PC-9 (cell line): ENCODE measurements at regions not wholly inside any gene's neighbourhood (a gene's known extent, or its start where the extent isn't known, plus 50 kb on each side); places are given as distances from the start of the nearest gene placed in this dataset.

ENCODE experiments used
- BruUV-seq: library from RNA; stranded (reverse); fragments of 400-500 nt; replicated peaks from 2 replicates; lab custom pipeline; 2021; lab: Mats Ljungman, UMichigan
- CTCF ChIA-PET: fragments of 300-600 bp; sonication (Branson Sonifier 250); formaldehyde crosslinking; loops from one replicate; lab custom pipeline; 2022; ENCODE audit warnings: antibody characterized with exemption; lab: Charles Lee
- POLR2A ChIA-PET: fragments of 300-600 bp; sonication (Branson Sonifier 250); formaldehyde crosslinking; loops from one replicate; lab custom pipeline; 2022; ENCODE audit warnings: antibody characterized with exemption; ENCODE audit not compliant: unreplicated experiment; lab: Charles Lee
- DNase-seq, 2 experiments: peaks; one replicate each; pipeline versions ENCODE4 v3.0.0 to v3.0.0-alpha.2; 2015 to 2022; ENCODE audit warnings: mixed read lengths in 1 of 2
- H2AFZ ChIP-seq: fragments of 200-600 bp; sonication (generic); 2 replicates; pipeline ENCODE4 v1.8.1; 2017; ENCODE audit warnings: antibody characterized with exemption
- H3F3A ChIP-seq: fragments of 200-600 bp; sonication (generic); 2 replicates; pipeline ENCODE4 v1.8.1; 2017; ENCODE audit warnings: antibody characterized with exemption, mild to moderate bottlenecking, low read depth; ENCODE audit not compliant: insufficient read depth
- H3K27ac ChIP-seq: fragments of 200-600 bp; sonication (generic); 2 replicates; pipeline ENCODE4 v1.6.1; 2016; ENCODE audit warnings: mixed run types
- H3K27me3 ChIP-seq: fragments of 200-600 bp; sonication (generic); 2 replicates; pipeline ENCODE4 v1.6.1; 2016; ENCODE audit warnings: low read depth, mixed run types; ENCODE audit not compliant: insufficient read depth
- H3K36me3 ChIP-seq: fragments of 200-600 bp; sonication (generic); 2 replicates; pipeline ENCODE4 v1.6.1; 2016; ENCODE audit warnings: low read depth, mixed run types
- H3K4me1 ChIP-seq: fragments of 200-600 bp; sonication (generic); replicated peaks from 2 replicates; pipeline ENCODE4 v1.6.1; 2016; ENCODE audit warnings: mixed run types; ENCODE audit not compliant: insufficient read depth
- H3K4me2 ChIP-seq: fragments of 200-600 bp; sonication (generic); 2 replicates; pipeline ENCODE4 v1.6.1; 2017; ENCODE audit warnings: mixed run types
- H3K4me3 ChIP-seq: fragments of 200-600 bp; sonication (generic); 2 replicates; pipeline ENCODE4 v1.6.1; 2016; ENCODE audit warnings: mixed run types
- H3K79me2 ChIP-seq: fragments of 200-600 bp; sonication (generic); 2 replicates; pipeline ENCODE4 v1.6.1; 2017; ENCODE audit warnings: low read depth, mixed run types
- H3K9me2 ChIP-seq: fragments of 200-600 bp; sonication (generic); 2 replicates; pipeline ENCODE4 v1.8.1; 2017; ENCODE audit warnings: mild to moderate bottlenecking; ENCODE audit not compliant: insufficient read depth
- H3K9me3 ChIP-seq: fragments of 200-600 bp; sonication (generic); 2 replicates; pipeline ENCODE4 v1.8.1; 2016; ENCODE audit warnings: low read depth; ENCODE audit not compliant: insufficient read depth
- H4K20me1 ChIP-seq: fragments of 200-600 bp; sonication (generic); 2 replicates; pipeline ENCODE4 v1.8.1; 2017; ENCODE audit not compliant: insufficient read depth
- EZH2 ChIP-seq: fragments of 200-600 bp; sonication (generic); IDR thresholded peaks from 2 replicates; pipeline ENCODE4 v1.8.0; 2017; ENCODE audit warnings: antibody characterized with exemption, low read depth
- intact Hi-C: fragments of 100-400 bp; cut with micrococcal nuclease; formaldehyde crosslinking; loops from one replicate; pipeline ENCODE4 v1.10.0; 2022; ENCODE audit not compliant: unreplicated experiment
- TF ChIP-seq, protein P1 (sequence below): fragments of 200-600 bp; sonication (generic); conservative IDR thresholded peaks from 2 replicates; pipeline ENCODE4 v1.6.1; 2017; ENCODE audit warnings: mixed run types, antibody characterized with exemption, mild to moderate bottlenecking, moderate library complexity

DNA sequence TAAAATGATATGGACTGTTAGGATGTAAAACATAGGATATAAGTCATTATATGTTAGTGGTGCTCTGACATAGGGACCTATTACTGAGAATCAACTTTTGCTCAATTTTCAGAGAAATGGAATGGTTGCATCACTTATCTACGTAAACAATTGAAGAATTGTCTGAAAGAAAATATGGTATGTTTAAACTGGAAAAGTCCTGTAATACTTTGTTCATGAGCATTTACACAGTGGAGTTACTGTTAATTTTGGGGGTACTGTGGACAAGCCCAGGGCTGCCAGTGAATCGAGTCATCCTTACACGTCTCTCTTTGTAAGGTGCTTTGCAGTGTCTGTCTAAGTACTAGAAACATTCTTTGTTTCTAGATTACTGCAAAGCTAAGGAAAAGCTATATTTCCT, 152.0 kb downstream of the ZNF22 start:
- Histone ChIP-seq H3K27me3 (no peaks in the 10 kb centered on the region), H3K27ac (no peak overlapping the region), H3K79me2 (no peaks in the 10 kb centered on the region), H3K4me2 (no peak overlapping the region), H3K36me3 (no peaks in the 10 kb centered on the region), H3K9me3 (no peaks in the 10 kb centered on the region), H2AFZ (no peak overlapping the region), H3K9me2 (no peaks in the 10 kb centered on the region), H3K4me3 (no peak overlapping the region), H3K4me1 (no peaks in the 10 kb centered on the region), H3F3A (no peaks in the 10 kb centered on the region), H4K20me1 (no peaks in the 10 kb centered on the region)
- CTCF ChIA-PET = no interaction called here
- no TSS peak for BruUV-seq
- TF ChIP-seq, protein P1, sequence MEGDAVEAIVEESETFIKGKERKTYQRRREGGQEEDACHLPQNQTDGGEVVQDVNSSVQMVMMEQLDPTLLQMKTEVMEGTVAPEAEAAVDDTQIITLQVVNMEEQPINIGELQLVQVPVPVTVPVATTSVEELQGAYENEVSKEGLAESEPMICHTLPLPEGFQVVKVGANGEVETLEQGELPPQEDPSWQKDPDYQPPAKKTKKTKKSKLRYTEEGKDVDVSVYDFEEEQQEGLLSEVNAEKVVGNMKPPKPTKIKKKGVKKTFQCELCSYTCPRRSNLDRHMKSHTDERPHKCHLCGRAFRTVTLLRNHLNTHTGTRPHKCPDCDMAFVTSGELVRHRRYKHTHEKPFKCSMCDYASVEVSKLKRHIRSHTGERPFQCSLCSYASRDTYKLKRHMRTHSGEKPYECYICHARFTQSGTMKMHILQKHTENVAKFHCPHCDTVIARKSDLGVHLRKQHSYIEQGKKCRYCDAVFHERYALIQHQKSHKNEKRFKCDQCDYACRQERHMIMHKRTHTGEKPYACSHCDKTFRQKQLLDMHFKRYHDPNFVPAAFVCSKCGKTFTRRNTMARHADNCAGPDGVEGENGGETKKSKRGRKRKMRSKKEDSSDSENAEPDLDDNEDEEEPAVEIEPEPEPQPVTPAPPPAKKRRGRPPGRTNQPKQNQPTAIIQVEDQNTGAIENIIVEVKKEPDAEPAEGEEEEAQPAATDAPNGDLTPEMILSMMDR = no peak
- TF ChIP-seq EZH2 = no peak
- intact Hi-C loops = no loop called here
- POLR2A ChIA-PET = no interaction called here
- DNase-seq = no peak

DNA sequence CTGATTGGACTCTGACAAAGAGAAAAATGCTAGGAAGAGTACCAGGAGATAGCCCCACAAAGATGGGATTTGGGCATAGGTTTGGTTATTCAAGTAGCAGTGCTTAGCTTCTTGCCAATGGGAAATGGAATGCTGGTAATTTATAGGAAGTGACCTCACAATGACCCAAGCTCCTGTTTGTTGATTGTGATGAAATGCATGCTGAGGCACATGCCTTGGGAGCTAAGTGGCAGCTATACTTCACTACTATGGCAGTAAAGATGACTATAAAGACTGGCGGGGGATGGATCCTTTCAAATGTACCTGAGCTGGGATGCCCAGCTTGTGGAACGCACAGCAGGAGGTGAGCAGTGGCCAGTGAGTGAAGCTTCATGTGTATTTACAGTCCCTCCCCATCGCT, 153.8 kb downstream of the ZNF22 start:
- no peaks in the 10 kb centered on the region for H4K20me1 ChIP-seq
- H3K27me3 ChIP-seq = no peaks in the 10 kb centered on the region
- ChIA-PET CTCF (no interaction called here), POLR2A (no interaction called here)
- no TSS peak for BruUV-seq
- no peak overlapping the region for H3K27ac ChIP-seq
- TF ChIP-seq EZH2 = no peak
- TF ChIP-seq, protein P1 = no peak
- H2AFZ ChIP-seq = no peak overlapping the region
- H3K36me3 ChIP-seq = no peaks in the 10 kb centered on the region
- H3K9me3 ChIP-seq = no peaks in the 10 kb centered on the region
- intact Hi-C loops = no loop called here
- H3K79me2 ChIP-seq = no peaks in the 10 kb centered on the region
- H3F3A ChIP-seq = no peaks in the 10 kb centered on the region
- H3K4me1 ChIP-seq = no peaks in the 10 kb centered on the region
- no peaks in the 10 kb centered on the region for H3K9me2 ChIP-seq
- H3K4me3 ChIP-seq = no peak overlapping the region
- H3K4me2 ChIP-seq = no peak overlapping the region
- DNase-seq = no peak

DNA sequence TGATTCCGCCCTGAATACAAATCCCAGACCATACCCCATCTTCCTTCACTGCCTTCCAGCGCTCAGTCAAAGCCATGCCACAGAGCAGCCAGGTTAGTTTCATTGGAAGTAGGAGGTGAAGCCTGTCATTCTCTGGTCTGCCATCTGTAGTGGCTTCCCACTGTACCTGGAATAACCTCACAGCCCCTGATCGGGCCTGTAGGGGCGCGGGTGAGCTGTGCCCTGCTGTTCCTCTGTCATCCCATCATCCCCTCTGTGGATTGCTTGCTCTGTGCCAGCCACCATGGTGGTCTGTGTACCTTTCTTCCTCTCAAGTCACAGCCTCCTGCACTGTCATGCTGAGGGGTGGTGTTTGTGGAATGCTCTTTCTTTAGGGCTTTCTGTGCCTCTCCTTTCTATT, 155.1 kb downstream of the ZNF22 start:
- H2AFZ ChIP-seq = no peak overlapping the region
- H3K4me3 ChIP-seq = no peak overlapping the region
- H3K79me2 ChIP-seq = no peaks in the 10 kb centered on the region
- H3K9me3 ChIP-seq = no peaks in the 10 kb centered on the region
- H3F3A ChIP-seq = no peaks in the 10 kb centered on the region
- POLR2A ChIA-PET = no interaction called here
- CTCF ChIA-PET = no interaction called here
- H3K9me2 ChIP-seq = no peaks in the 10 kb centered on the region
- intact Hi-C loops = no loop called here
- no peak for DNase-seq
- no peak for TF ChIP-seq EZH2
- TF ChIP-seq, protein P1 = no peak; the same call in 1 of the 2 replicates
- no peaks in the 10 kb centered on the region for H3K4me1 ChIP-seq
- H3K27ac ChIP-seq = no peak overlapping the region
- H3K36me3 ChIP-seq = no peaks in the 10 kb centered on the region
- H3K4me2 ChIP-seq = no peak overlapping the region
- no peaks in the 10 kb centered on the region for H3K27me3 ChIP-seq
- BruUV-seq = no TSS peak
- no peaks in the 10 kb centered on the region for H4K20me1 ChIP-seq
